HEK293 (cell line): ENCODE measurements at regions not wholly inside any gene's neighbourhood (a gene's known extent, or its start where the extent isn't known, plus 50 kb on each side); places are given as distances from the start of the nearest gene placed in this dataset.

Source experiments
- BCL11B ChIP-seq: fragments of 450-650 bp; formaldehyde crosslinking; IDR thresholded peaks from 2 replicates; pipeline ENCODE4 v1.5.1; 2016; ENCODE audit warnings: low read depth, missing biosample characterization, missing genetic modification characterization
- CTCF ChIP-seq: fragments of 450-650 bp; formaldehyde crosslinking; IDR thresholded peaks from 2 replicates; pipeline ENCODE4 v1.5.1; 2016; ENCODE audit warnings: missing biosample characterization, missing genetic modification characterization
- IKZF3 ChIP-seq: fragments of 450-650 bp; IDR thresholded peaks from 2 replicates; pipeline ENCODE4 v1.5.0; 2018; ENCODE audit warnings: missing biosample characterization, mild to moderate bottlenecking, missing genetic modification characterization, moderate library complexity
- YY1 ChIP-seq: fragments of 450-650 bp; formaldehyde crosslinking; IDR thresholded peaks from 2 replicates; pipeline ENCODE4 v1.5.1; 2018; ENCODE audit warnings: missing biosample characterization, missing genetic modification characterization
- ZBTB7A ChIP-seq: fragments of 450-650 bp; formaldehyde crosslinking; IDR thresholded peaks from 2 replicates; pipeline ENCODE4 v1.5.1; 2016; ENCODE audit warnings: low read depth, missing biosample characterization, missing genetic modification characterization
- ZNF140 ChIP-seq: fragments of 450-650 bp; formaldehyde crosslinking; IDR thresholded peaks from 2 replicates; pipeline ENCODE4 v1.5.1; 2016; ENCODE audit warnings: missing biosample characterization, missing genetic modification characterization
- ZNF274 ChIP-seq, 2 experiments: fragments of 200-500 bp in 1 of 2; fragments of 450-650 bp in 1 of 2; sonication (Bioruptor generic) in 1 of 2; formaldehyde crosslinking in 1 of 2; IDR thresholded peaks; 2 replicates each; pipeline versions ENCODE4 v1.5.1 to v1.6.1; 2014 to 2016; ENCODE audit warnings: borderline replicate concordance in 1 of 2, inconsistent platforms in 1 of 2, low read length in 1 of 2, missing biosample characterization in 1 of 2, missing genetic modification characterization in 1 of 2
- ZNF600 ChIP-seq: fragments of 450-650 bp; formaldehyde crosslinking; IDR thresholded peaks from 2 replicates; pipeline ENCODE4 v1.5.1; 2016; ENCODE audit warnings: missing biosample characterization, missing genetic modification characterization
- TF ChIP-seq, protein P1 (sequence below): fragments of 450-650 bp; formaldehyde crosslinking; IDR thresholded peaks from 2 replicates; pipeline ENCODE4 v1.5.1; 2016; ENCODE audit warnings: missing biosample characterization, missing genetic modification characterization

- no peak for TF ChIP-seq CTCF (tag by site-specific recombination)
- no peak for TF ChIP-seq ZNF274 (IDR thresholded peaks at IDR 0.05; ENCODE audit: low read length)
- TF ChIP-seq ZNF274 (tag by site-specific recombination; IDR thresholded peaks at IDR 0.05; ENCODE audit: borderline replicate concordance) = no peak
- no peak for TF ChIP-seq YY1
- TF ChIP-seq BCL11B (tag by site-specific recombination) = no peak
- TF ChIP-seq ZBTB7A (tag by site-specific recombination) = no peak
- TF ChIP-seq ZNF140 (tag by site-specific recombination) = no peak
- no peak for TF ChIP-seq ZNF600
- no peak for TF ChIP-seq IKZF3
- TF ChIP-seq, protein P1, sequence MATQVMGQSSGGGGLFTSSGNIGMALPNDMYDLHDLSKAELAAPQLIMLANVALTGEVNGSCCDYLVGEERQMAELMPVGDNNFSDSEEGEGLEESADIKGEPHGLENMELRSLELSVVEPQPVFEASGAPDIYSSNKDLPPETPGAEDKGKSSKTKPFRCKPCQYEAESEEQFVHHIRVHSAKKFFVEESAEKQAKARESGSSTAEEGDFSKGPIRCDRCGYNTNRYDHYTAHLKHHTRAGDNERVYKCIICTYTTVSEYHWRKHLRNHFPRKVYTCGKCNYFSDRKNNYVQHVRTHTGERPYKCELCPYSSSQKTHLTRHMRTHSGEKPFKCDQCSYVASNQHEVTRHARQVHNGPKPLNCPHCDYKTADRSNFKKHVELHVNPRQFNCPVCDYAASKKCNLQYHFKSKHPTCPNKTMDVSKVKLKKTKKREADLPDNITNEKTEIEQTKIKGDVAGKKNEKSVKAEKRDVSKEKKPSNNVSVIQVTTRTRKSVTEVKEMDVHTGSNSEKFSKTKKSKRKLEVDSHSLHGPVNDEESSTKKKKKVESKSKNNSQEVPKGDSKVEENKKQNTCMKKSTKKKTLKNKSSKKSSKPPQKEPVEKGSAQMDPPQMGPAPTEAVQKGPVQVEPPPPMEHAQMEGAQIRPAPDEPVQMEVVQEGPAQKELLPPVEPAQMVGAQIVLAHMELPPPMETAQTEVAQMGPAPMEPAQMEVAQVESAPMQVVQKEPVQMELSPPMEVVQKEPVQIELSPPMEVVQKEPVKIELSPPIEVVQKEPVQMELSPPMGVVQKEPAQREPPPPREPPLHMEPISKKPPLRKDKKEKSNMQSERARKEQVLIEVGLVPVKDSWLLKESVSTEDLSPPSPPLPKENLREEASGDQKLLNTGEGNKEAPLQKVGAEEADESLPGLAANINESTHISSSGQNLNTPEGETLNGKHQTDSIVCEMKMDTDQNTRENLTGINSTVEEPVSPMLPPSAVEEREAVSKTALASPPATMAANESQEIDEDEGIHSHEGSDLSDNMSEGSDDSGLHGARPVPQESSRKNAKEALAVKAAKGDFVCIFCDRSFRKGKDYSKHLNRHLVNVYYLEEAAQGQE = no peak
Measured at GRCh38 chr14:65238456-65238855, 136.1 kb upstream of the MAX start.
